ENCODE measurements at regions not wholly inside any gene's neighbourhood (a gene's known extent, or its start where the extent isn't known, plus 50 kb on each side); places are given as distances from the start of the nearest gene placed in this dataset.

DNA sequence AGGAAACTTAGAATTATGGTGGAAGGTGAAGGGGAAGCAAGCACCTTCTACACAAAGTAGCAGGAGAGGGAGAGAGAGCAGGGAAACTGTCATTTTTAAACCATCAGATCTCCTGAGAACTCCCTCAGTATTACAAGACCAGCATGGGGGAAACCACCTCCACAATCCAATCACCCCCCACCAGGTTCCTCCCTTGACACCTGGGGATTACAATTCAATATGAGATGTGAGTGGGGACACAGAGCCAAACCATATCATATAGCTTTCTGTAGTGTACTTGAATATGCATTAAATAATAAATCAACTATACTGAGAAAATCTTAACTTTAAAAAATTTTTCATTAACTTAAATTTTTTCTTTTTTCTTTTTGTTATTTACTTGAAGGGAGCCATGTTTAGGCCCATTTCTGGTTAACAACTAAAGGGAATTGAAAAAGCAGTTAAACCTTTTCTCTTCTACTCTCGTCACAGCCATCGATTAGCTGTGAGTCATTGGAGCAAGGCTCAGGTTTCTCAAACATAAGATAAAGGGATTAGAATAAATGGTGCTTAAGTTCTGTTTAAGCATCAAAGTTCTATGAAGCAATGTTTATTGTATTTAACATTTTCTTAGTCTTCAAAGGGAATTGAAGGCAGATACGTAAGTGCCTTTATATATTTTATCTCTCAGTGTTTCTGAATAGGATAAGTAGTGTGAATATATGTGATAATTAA is 72.2 kb upstream of the DPT start:
- H3K9me3 ChIP-seq (ENCODE audit: insufficient read depth, low read depth, low read length) = no peaks in the 10 kb centered on the region
- H3K9ac ChIP-seq (ENCODE audit: low read depth, low read length) = no peak overlapping the region
- 61% methylated on average over 3 of the region's 3 CpGs for WGBS
- H3K4me3 ChIP-seq (ENCODE audit: low read length) = no peak overlapping the region
- H3K27ac ChIP-seq (ENCODE audit: low read depth, low read length) = no peak overlapping the region
- H3K27me3 ChIP-seq (ENCODE audit: insufficient read depth, low read length) = no peaks in the 10 kb centered on the region
- peaks cover 31% of the 10 kb centered on the region for H3K4me1 ChIP-seq (ENCODE audit: insufficient read depth, low read length)
- H3K36me3 ChIP-seq (ENCODE audit: insufficient read depth, low read length) = no peaks in the 10 kb centered on the region

DNA sequence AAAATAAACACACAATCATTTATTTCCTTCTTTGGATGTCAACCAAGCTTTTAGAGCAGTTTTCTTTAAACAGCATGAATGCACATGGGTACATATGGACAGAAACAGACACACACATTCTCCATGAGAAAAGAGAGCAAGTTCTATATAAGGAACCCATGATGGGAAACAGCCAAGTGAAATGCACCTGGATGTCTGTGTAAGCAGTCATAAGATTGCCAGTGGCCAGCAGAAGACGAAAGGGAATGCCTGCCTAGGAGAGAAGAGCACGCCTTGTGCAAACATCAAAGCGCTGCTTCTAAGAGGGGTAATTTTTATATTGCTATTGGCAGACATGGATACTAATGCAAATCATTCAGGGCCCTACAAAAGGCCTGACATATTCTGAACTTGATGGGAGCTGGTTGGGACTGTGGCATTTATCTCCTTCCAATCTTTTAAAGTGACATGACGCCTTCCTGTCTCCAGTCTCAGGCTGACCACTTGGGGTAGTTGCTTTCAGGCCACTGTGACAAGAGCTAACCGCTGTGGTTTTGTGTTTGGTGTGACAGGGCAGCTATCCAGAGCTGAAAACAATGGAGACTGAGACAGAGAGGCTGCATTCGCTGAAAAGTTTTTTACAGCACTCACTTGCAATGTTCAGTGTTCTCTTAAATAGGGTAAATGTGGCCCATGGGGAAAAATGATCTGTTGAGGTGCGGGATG is 75.0 kb upstream of the DPT start:
- no peaks in the 10 kb centered on the region for H3K9me3 ChIP-seq (ENCODE audit: insufficient read depth, low read depth, low read length)
- 72% methylated on average over 6 of the region's 7 CpGs for WGBS
- H3K4me3 ChIP-seq (ENCODE audit: low read length) = no peak overlapping the region
- H3K27ac ChIP-seq (ENCODE audit: low read depth, low read length) = no peak overlapping the region
- no peaks in the 10 kb centered on the region for H3K36me3 ChIP-seq (ENCODE audit: insufficient read depth, low read length)
- no peaks in the 10 kb centered on the region for H3K27me3 ChIP-seq (ENCODE audit: insufficient read depth, low read length)
- no peak overlapping the region for H3K9ac ChIP-seq (ENCODE audit: low read depth, low read length)
- H3K4me1 ChIP-seq (ENCODE audit: insufficient read depth, low read length) = peaks cover 31% of the 10 kb centered on the region

DNA sequence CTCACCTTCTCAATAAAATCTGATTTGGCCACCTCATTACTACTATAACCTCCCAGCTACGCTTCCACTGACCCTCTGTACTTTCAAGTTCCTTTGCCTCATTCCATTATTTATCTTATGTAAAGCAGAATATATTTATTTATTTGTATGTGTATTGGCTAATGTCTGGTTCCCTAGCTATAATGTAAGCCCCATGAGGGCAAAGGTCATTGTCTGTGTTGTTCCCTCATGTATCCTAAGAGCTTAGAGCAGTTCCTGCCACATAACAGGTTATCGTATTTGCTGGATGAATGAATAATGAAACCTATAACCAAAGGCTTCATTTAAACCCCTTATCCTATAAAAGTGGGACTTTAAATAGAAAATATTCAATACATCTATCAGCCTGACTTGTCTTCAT is 77.9 kb upstream of the DPT start:
- Histone ChIP-seq H3K27me3 (ENCODE audit: insufficient read depth, low read length) (no peaks in the 10 kb centered on the region), H3K27ac (ENCODE audit: low read depth, low read length) (no peak overlapping the region), H3K36me3 (ENCODE audit: insufficient read depth, low read length) (no peaks in the 10 kb centered on the region), H3K9me3 (ENCODE audit: insufficient read depth, low read depth, low read length) (no peaks in the 10 kb centered on the region), H3K4me3 (ENCODE audit: low read length) (no peak overlapping the region), H3K4me1 (ENCODE audit: insufficient read depth, low read length) (peaks cover 16% of the 10 kb centered on the region), H3K9ac (ENCODE audit: low read depth, low read length) (no peak overlapping the region)
- 100% methylated on average over 1 of the region's 2 CpGs for WGBS

DNA sequence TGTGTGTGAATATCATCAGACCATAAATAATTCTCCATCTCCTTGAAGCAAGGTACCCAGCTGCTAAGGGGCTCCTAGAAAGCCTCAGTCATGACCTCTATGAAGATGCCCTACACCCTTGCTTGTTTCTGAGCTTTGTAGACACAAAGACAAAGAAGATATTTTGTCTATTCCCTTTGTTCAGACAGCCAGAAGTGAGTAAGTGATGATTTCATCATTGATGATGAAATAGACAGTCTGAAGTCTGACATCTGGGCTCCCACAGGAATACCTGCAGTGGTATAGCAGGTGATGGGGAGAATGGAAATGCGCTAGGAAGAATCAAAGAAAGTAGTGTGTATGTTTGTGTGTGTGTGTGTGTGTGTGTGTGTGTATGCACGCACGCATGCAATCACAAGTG is 82.2 kb upstream of the DPT start:
- no peaks in the 10 kb centered on the region for H3K9me3 ChIP-seq (ENCODE audit: insufficient read depth, low read depth, low read length)
- no peak overlapping the region for H3K27ac ChIP-seq (ENCODE audit: low read depth, low read length)
- no peaks in the 10 kb centered on the region for H3K27me3 ChIP-seq (ENCODE audit: insufficient read depth, low read length)
- H3K9ac ChIP-seq (ENCODE audit: low read depth, low read length) = no peak overlapping the region
- 74% methylated on average over 3 of the region's 3 CpGs for WGBS
- H3K4me3 ChIP-seq (ENCODE audit: low read length) = no peak overlapping the region
- H3K4me1 ChIP-seq (ENCODE audit: insufficient read depth, low read length) = 0 out of 2 replicates have a peak, but pooled peaks cover 5% of the 10 kb centered on the region
- no peaks in the 10 kb centered on the region for H3K36me3 ChIP-seq (ENCODE audit: insufficient read depth, low read length)

DNA sequence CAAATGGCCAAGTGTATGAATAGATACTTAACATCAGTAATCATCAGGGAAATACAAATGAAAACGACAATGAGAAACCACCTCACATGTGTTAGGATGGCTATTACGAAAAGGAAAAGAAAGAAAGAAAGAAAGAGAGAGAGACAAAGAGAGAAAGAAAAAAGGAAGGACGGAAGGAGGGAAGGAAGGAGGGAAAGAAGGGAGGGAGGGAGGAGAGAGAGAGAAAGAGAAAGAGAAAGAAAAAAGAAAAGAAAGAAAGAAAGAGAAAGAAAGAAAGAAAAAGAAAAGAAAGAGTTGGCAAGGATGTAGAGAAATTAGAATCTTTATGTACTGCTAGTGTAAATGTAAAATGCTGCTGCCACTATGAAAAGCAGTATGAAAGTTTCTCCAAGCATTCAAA is 90.7 kb upstream of the DPT start:
- H3K36me3 ChIP-seq (ENCODE audit: insufficient read depth, low read length) = no peaks in the 10 kb centered on the region
- H3K9me3 ChIP-seq (ENCODE audit: insufficient read depth, low read depth, low read length) = no peaks in the 10 kb centered on the region
- H3K27ac ChIP-seq (ENCODE audit: low read depth, low read length) = no peak overlapping the region
- no peaks in the 10 kb centered on the region for H3K27me3 ChIP-seq (ENCODE audit: insufficient read depth, low read length)
- 93% methylated on average over 3 of the region's 3 CpGs for WGBS
- H3K4me1 ChIP-seq (ENCODE audit: insufficient read depth, low read length) = no peaks in the 10 kb centered on the region
- H3K4me3 ChIP-seq (ENCODE audit: low read length) = no peak overlapping the region
- no peak overlapping the region for H3K9ac ChIP-seq (ENCODE audit: low read depth, low read length)

DNA sequence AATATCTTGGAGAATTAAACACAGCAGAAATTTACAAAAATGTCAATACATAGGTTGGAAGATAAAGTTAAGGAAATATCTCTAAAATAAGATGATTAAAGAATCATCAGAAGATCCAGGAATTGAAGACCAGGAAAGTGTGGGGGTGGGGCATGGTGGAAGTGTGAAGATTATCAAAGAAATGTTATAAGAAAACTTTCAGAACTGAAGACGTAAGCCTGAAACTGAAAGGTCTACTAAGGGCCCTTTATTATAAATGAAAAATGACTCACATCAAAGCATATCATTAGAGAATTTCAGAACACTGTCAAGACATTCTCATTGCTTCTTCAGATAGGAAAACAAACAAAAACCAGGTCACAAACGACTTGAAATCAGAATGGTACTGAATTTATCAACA is 92.4 kb upstream of the DPT start:
- Histone ChIP-seq H3K27me3 (ENCODE audit: insufficient read depth, low read length) (no peaks in the 10 kb centered on the region), H3K4me3 (ENCODE audit: low read length) (no peak overlapping the region), H3K36me3 (ENCODE audit: insufficient read depth, low read length) (no peaks in the 10 kb centered on the region), H3K9me3 (ENCODE audit: insufficient read depth, low read depth, low read length) (no peaks in the 10 kb centered on the region), H3K9ac (ENCODE audit: low read depth, low read length) (no peak overlapping the region), H3K4me1 (ENCODE audit: insufficient read depth, low read length) (no peaks in the 10 kb centered on the region), H3K27ac (ENCODE audit: low read depth, low read length) (no peak overlapping the region)
- WGBS = 93% methylated on average over 2 of the region's 2 CpGs

DNA sequence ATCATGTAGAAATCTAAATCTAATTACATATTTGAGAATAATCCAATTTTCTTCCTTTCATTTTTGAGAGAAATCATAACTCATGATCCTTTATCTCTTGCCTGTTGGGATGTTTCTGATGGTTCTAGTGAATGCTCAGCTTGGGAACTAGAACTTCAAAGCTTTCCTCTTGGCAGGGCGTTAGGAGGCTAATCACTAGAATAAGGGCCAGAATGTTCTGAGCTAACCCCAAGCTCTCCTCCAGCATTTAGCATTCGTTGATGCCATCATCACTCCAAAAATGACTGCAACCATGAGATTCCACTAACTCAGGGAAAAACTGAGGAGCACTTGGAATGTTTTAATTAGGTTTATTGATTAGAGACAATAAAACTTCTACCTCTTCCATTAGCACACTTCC is 93.9 kb upstream of the DPT start:
- no peaks in the 10 kb centered on the region for H3K27me3 ChIP-seq (ENCODE audit: insufficient read depth, low read length)
- 85% methylated on average over 2 of the region's 2 CpGs for WGBS

DNA sequence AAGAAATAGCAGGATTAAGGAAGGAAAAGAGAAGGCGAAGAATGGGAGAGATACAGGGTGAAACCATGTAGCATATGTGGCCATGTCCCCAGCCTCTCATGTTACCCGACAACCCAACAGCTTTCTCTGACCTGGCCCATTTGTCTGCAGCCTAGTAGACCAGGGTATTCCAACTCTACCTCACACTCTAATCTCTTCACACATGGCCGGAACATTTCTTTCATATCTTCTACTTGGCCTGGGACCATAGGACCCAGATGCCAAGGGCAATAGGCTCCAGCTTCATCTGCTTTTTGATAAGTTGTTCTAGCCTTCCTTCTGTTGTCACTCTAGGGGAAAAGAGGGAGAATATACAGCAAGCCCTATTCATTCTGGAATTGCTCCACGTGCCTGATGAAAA is 95.0 kb upstream of the DPT start:
- Histone ChIP-seq H3K27ac (ENCODE audit: low read depth, low read length) (no peak overlapping the region), H3K4me1 (ENCODE audit: insufficient read depth, low read length) (peaks cover 7% of the 10 kb centered on the region; the same call in 1 of the 2 replicates), H3K9me3 (ENCODE audit: insufficient read depth, low read depth, low read length) (no peaks in the 10 kb centered on the region), H3K36me3 (ENCODE audit: insufficient read depth, low read length) (no peaks in the 10 kb centered on the region), H3K27me3 (ENCODE audit: insufficient read depth, low read length) (no peaks in the 10 kb centered on the region), H3K9ac (ENCODE audit: low read depth, low read length) (no peak overlapping the region), H3K4me3 (ENCODE audit: low read length) (no peak overlapping the region)
- 97% methylated on average over 4 of the region's 4 CpGs for WGBS

More for the DNA sequence above, 93.9 kb upstream of the DPT start:
- Histone ChIP-seq H3K4me1 (ENCODE audit: insufficient read depth, low read length) (no peaks in the 10 kb centered on the region), H3K9ac (ENCODE audit: low read depth, low read length) (no peak overlapping the region), H3K9me3 (ENCODE audit: insufficient read depth, low read depth, low read length) (no peaks in the 10 kb centered on the region), H3K36me3 (ENCODE audit: insufficient read depth, low read length) (no peaks in the 10 kb centered on the region), H3K27ac (ENCODE audit: low read depth, low read length) (no peak overlapping the region), H3K4me3 (ENCODE audit: low read length) (no peak overlapping the region)

DNA sequence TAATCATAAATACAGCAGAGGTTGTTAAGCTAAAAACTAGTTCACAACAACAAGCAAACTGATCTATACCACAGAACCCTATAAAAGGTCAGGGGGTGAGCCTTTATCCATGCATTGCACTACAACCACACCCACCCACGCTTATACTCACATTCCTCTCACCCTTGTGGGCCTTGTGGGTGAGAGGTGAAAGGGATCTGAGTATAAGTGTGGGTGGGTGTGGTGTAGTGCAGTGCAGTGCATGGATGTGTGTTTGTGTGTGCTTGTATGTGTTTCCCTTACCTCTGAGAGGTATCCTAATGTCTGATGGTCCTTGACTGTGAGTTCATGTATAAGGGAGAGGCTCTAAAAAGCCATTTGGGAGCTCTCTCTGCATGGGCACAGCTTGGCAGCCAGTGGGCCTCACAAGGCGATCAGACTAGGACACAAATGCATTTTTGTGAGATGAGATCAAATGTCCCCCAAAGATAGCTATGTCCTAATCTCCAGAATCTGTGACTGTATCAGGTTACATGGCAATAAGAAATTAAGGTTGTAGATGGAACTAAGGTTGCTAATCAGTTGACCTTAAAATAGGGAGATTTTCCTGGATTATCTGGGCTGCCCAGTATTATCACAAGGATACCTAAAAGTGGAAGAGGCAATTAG is 95.5 kb upstream of the DPT start:
- H3K27ac ChIP-seq (ENCODE audit: low read depth, low read length) = no peak overlapping the region
- 90% methylated on average over 1 of the region's 2 CpGs for WGBS
- no peaks in the 10 kb centered on the region for H3K27me3 ChIP-seq (ENCODE audit: insufficient read depth, low read length)
- H3K4me1 ChIP-seq (ENCODE audit: insufficient read depth, low read length) = peaks cover 7% of the 10 kb centered on the region; the same call in 1 of the 2 replicates
- no peaks in the 10 kb centered on the region for H3K36me3 ChIP-seq (ENCODE audit: insufficient read depth, low read length)
- H3K4me3 ChIP-seq (ENCODE audit: low read length) = no peak overlapping the region
- no peak overlapping the region for H3K9ac ChIP-seq (ENCODE audit: low read depth, low read length)
- H3K9me3 ChIP-seq (ENCODE audit: insufficient read depth, low read depth, low read length) = no peaks in the 10 kb centered on the region

DNA sequence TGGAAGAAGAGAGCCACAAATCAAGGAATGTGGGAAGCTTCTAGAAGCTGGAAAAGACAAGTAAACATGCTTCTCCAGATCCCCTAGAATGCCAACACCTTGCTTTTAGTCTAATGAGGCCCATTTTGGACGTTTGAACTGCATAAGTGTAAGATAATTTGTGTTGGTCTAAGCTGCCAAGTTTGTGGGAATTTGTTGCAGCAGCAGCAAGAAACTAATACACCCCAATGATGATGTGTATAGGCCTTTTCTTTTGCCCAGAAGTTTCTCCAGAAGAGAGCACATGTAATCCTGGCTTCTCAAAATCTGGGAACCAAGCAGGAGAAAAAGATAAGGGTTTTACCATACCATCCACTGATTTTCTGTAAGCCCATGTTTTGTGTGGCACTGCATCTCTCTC is 96.1 kb upstream of the DPT start:
- H3K36me3 ChIP-seq (ENCODE audit: insufficient read depth, low read length) = no peaks in the 10 kb centered on the region
- H3K9ac ChIP-seq (ENCODE audit: low read depth, low read length) = no peak overlapping the region

DNA sequence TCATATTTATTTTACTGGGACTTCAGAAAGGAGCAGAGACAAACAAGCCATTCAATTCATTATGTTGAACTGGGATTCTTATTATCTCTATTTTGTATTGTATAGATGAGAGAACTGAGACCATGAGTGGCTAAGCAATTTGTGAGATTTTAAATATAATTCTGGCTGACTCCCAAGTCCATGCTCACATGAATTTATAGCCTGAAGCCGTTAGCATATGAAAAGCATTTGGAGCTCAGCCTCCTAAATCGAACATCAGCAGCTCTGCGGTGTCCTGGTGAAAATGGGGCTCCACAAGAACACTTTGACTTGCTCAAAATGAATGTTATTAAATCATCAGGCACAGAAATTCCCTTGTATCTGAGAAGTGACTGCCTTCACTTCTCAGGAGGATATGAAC is 96.8 kb upstream of the DPT start:
- peaks cover 7% of the 10 kb centered on the region; the same call in 1 of the 2 replicates for H3K4me1 ChIP-seq (ENCODE audit: insufficient read depth, low read length)
- WGBS = 93% methylated on average over 3 of the region's 3 CpGs
- H3K9ac ChIP-seq (ENCODE audit: low read depth, low read length) = no peak overlapping the region
- H3K9me3 ChIP-seq (ENCODE audit: insufficient read depth, low read depth, low read length) = no peaks in the 10 kb centered on the region
- no peaks in the 10 kb centered on the region for H3K27me3 ChIP-seq (ENCODE audit: insufficient read depth, low read length)
- H3K4me3 ChIP-seq (ENCODE audit: low read length) = no peak overlapping the region
- no peak overlapping the region for H3K27ac ChIP-seq (ENCODE audit: low read depth, low read length)
- no peaks in the 10 kb centered on the region for H3K36me3 ChIP-seq (ENCODE audit: insufficient read depth, low read length)

More for the DNA sequence above, 96.1 kb upstream of the DPT start:
- H3K27me3 ChIP-seq (ENCODE audit: insufficient read depth, low read length) = no peaks in the 10 kb centered on the region
- 56% methylated on average over 1 of the region's 1 CpG for WGBS
- peaks cover 7% of the 10 kb centered on the region; the same call in 1 of the 2 replicates for H3K4me1 ChIP-seq (ENCODE audit: insufficient read depth, low read length)
- no peaks in the 10 kb centered on the region for H3K9me3 ChIP-seq (ENCODE audit: insufficient read depth, low read depth, low read length)
- H3K27ac ChIP-seq (ENCODE audit: low read depth, low read length) = no peak overlapping the region
- H3K4me3 ChIP-seq (ENCODE audit: low read length) = no peak overlapping the region

Data from HUES64 (cell line).